Ectodermal cell (in vitro differentiated cells): ENCODE measurements at regions not wholly inside any gene's neighbourhood (a gene's known extent, or its start where the extent isn't known, plus 50 kb on each side); places are given as distances from the start of the nearest gene placed in this dataset.

ENCODE experiments used
- H3K27ac ChIP-seq: 2 replicates; pipeline ENCODE4 v1.7.0; 2013; ENCODE audit warnings: mild to moderate bottlenecking, low read depth, low read length; ENCODE audit not compliant: insufficient read depth, poor library complexity, severe bottlenecking
- H3K27me3 ChIP-seq: 2 replicates; pipeline ENCODE4 v1.7.0; 2013; ENCODE audit warnings: mild to moderate bottlenecking, low read length; ENCODE audit not compliant: insufficient read depth, control insufficient read depth, poor library complexity, severe bottlenecking
- H3K36me3 ChIP-seq: one replicate; pipeline ENCODE4 v1.7.0; 2013; ENCODE audit warnings: low read length; ENCODE audit not compliant: control insufficient read depth, insufficient read depth
- H3K4me1 ChIP-seq: one replicate; pipeline ENCODE4 v1.7.0; 2013; ENCODE audit warnings: low read length; ENCODE audit not compliant: control insufficient read depth, insufficient read depth
- H3K4me3 ChIP-seq: 2 replicates; pipeline ENCODE4 v1.7.0; 2013; ENCODE audit warnings: low read depth, low read length, control low read depth; ENCODE audit not compliant: insufficient read depth
- H3K9me3 ChIP-seq: 2 replicates; pipeline ENCODE4 v1.7.0; 2013; ENCODE audit warnings: mild to moderate bottlenecking, low read length, moderate library complexity; ENCODE audit not compliant: control insufficient read depth
- WGBS, 2 experiments: methylation state at CpG; one replicate each; pipeline ENCODE4 v1.1.7; 2013; ENCODE audit warnings: missing lambda C conversion rate in 2 of 2; 5-methylcytosine and 5-hydroxymethylcytosine counted together

DNA sequence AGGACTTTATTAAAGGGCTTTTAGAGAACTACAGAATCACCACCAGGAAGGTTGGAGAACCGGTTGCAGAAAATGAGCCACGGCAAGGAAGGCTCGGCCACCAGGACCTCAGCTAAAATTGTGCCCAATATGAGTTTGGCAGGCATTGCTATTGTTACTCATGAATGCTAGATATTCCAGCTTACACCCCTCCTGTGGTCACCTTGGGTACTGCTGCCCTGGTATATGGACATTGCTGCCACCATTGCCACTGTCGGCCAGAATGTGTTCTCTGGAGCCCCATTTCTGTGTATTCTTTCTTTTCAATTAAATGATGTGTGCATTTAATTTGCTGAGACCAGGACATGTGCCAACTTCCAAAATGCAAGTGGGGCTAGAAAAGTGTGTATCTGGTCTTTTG, 626.7 kb upstream of the BOD1L1 start:
- Histone ChIP-seq H3K4me1 (no peaks in the 10 kb centered on the region), H3K27me3 (no peaks in the 10 kb centered on the region), H3K27ac (no peak overlapping the region), H3K9me3 (no peaks in the 10 kb centered on the region), H3K4me3 (no peak overlapping the region), H3K36me3 (no peaks in the 10 kb centered on the region)
- 88 to 97% methylated on average over 4 of the region's 4 CpGs for WGBS, 2 experiments

DNA sequence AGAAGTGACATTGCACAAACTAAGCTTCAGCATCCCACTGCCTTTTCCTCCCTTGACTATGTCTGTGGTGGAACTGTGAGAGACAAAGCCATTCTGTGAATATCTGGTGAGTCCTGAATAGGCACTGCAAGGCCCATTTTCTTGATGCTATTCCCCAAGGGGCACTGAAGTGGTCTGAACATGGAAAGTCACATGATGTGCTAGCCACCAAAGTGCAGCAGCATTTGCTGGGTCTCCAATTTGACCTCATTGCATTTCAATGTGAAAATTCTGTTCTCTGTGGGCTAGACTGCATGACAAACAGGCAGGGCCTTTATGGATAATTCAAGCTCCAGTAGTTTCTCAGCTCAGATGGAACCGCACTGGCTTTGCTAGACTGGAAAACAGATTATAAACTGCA, 627.4 kb upstream of the BOD1L1 start:
- no peaks in the 10 kb centered on the region for H3K9me3 ChIP-seq
- WGBS, 2 experiments = 88 to 95% methylated on average over 1 of the region's 1 CpG
- no peak overlapping the region for H3K27ac ChIP-seq
- no peaks in the 10 kb centered on the region for H3K4me1 ChIP-seq
- H3K36me3 ChIP-seq = no peaks in the 10 kb centered on the region
- H3K4me3 ChIP-seq = no peak overlapping the region
- H3K27me3 ChIP-seq = no peaks in the 10 kb centered on the region

DNA sequence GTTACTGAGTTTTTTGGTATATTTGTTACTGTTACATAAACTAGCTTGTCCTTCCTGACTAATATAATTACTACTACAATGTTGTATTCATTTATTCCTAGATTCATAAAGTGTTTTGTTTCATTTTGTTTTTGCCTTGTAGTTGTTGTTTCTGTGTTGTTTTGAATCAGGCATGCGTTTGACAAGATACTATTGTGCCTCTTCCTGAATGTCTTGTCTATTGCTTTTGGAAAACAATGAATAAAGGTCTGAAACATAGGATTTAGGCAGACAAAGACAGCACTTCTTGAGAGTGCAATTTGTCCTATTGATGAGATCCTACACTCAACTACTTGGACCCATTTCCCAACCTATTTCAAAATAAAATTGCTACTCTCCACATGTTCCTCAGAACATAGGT, 630.4 kb upstream of the BOD1L1 start:
- H3K4me1 ChIP-seq = no peaks in the 10 kb centered on the region
- whole genome bisulfite sequencing, 2 experiments = 85 to 97% methylated on average over 1 of the region's 1 CpG
- no peaks in the 10 kb centered on the region for H3K9me3 ChIP-seq
- no peaks in the 10 kb centered on the region for H3K36me3 ChIP-seq
- H3K4me3 ChIP-seq = no peak overlapping the region
- H3K27ac ChIP-seq = no peak overlapping the region
- no peaks in the 10 kb centered on the region for H3K27me3 ChIP-seq

DNA sequence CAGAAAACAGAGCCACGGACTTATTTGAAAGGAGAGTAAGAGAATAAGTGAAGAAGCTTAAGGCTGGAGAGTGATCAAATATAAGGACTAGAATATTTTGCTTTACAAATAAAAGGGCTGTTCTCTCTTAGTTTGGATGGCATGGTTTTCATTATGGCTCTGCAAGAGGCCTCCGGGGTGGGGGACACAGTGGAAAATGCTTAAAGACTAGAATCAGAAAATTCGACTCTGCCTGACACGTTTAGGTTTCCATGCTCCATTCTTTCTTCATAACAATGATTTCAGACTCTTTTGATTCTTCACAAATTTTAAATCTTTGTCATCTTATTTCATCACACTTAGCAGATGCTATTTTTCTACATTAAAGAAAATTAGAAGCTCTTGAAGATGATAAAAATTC, 632.4 kb upstream of the BOD1L1 start:
- no peak overlapping the region for H3K4me3 ChIP-seq
- H3K27ac ChIP-seq = no peak overlapping the region
- no peaks in the 10 kb centered on the region for H3K36me3 ChIP-seq
- H3K9me3 ChIP-seq = no peaks in the 10 kb centered on the region
- no peaks in the 10 kb centered on the region for H3K4me1 ChIP-seq
- H3K27me3 ChIP-seq = no peaks in the 10 kb centered on the region
- 89 to 99% methylated on average over 4 of the region's 4 CpGs for WGBS, 2 experiments

DNA sequence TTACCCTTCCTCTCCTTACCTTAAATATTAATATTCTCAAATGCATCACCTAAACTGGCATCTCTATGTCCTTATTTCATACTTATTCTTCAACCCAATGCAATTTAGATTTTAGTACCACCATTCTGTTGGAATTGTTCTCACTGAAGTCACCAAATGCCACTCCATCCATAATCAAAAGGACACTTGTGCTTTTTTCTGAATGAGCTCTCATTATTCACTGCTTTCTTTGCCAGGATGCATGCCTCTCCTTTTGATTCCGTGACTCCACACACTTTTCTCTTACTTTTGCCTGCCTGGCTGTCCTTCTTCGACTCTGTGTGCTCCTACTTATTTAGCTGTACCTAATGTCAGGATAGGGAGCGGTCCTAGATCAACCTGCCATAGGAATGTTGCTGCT, 633.1 kb upstream of the BOD1L1 start:
- 90 to 92% methylated on average over 2 to 3 of the region's 3 CpGs for WGBS, 2 experiments
- Histone ChIP-seq H3K9me3 (no peaks in the 10 kb centered on the region), H3K4me3 (no peak overlapping the region), H3K27ac (no peak overlapping the region), H3K27me3 (no peaks in the 10 kb centered on the region), H3K36me3 (no peaks in the 10 kb centered on the region), H3K4me1 (no peaks in the 10 kb centered on the region)

DNA sequence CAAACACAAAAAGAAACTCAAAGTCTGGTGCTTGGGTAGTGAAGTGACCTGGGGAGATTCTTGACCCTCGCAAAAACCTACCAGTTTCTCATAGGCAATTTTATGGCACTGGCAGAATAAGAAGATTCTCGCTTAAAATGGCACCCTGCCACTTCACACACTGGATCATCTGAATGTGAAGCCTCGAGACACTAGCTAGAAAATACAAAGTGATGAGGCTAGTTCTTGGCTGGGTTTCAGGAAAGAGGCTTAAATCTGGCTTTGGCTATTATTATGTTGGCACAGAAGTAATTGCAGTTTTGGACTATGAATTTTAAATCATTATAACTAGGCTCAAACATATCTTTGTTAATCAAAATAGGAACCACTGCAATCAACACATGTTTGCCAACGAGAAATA, 634.7 kb upstream of the BOD1L1 start:
- 73 to 87% methylated on average over 4 of the region's 4 CpGs for WGBS, 2 experiments
- Histone ChIP-seq H3K4me3 (no peak overlapping the region), H3K36me3 (no peaks in the 10 kb centered on the region), H3K27me3 (no peaks in the 10 kb centered on the region), H3K9me3 (no peaks in the 10 kb centered on the region), H3K27ac (no peak overlapping the region), H3K4me1 (no peaks in the 10 kb centered on the region)

DNA sequence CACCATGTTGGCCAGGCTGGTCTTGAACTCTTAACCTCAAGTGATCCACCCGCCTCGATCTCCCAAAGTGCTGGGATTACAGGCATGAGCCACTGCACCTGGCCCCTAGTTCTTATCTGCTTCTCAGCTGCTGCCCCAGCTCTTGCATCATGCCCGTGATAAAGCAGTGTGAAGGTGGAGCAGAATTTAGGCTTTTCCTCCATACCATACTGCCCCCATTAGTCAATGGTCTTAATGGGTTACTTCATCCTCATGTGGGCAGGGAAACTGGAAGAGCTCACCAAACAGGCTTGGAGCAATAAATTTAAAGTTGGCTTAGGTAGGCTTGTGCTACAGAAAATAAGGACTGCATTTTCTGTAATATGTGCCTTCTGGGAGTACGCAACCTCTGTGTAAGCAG, 636.9 kb upstream of the BOD1L1 start:
- Histone ChIP-seq H3K9me3 (no peaks in the 10 kb centered on the region), H3K4me3 (no peak overlapping the region)
- 90 to 93% methylated on average over 4 of the region's 4 CpGs for WGBS, 2 experiments

DNA sequence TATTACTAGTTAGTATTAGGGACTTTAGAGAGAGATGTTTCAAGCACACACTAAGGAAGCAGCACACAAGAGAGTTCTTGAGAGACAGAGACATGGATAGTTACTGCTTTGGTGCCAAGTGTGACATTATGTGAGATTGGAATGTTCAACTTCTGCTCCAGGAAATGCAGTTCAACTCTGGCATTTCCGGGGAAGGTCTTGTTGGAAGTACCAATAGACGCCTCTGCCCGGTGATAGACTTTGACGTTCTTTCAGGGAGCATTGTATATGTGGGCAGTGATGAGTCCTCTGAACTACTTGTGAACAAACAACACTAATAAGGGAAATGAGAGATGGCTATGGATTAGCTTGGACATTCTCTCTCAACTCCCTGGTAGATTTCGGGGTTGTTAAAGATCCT, 638.1 kb upstream of the BOD1L1 start:
- Histone ChIP-seq H3K9me3 (no peaks in the 10 kb centered on the region), H3K27ac (no peak overlapping the region), H3K4me1 (no peaks in the 10 kb centered on the region), H3K36me3 (no peaks in the 10 kb centered on the region), H3K27me3 (no peaks in the 10 kb centered on the region), H3K4me3 (no peak overlapping the region)
- WGBS, 2 experiments = 96 to 97% methylated on average over 4 to 5 of the region's 5 CpGs

More for the DNA sequence above, 636.9 kb upstream of the BOD1L1 start:
- no peaks in the 10 kb centered on the region for H3K27me3 ChIP-seq
- H3K27ac ChIP-seq = no peak overlapping the region
- no peaks in the 10 kb centered on the region for H3K36me3 ChIP-seq
- H3K4me1 ChIP-seq = no peaks in the 10 kb centered on the region

DNA sequence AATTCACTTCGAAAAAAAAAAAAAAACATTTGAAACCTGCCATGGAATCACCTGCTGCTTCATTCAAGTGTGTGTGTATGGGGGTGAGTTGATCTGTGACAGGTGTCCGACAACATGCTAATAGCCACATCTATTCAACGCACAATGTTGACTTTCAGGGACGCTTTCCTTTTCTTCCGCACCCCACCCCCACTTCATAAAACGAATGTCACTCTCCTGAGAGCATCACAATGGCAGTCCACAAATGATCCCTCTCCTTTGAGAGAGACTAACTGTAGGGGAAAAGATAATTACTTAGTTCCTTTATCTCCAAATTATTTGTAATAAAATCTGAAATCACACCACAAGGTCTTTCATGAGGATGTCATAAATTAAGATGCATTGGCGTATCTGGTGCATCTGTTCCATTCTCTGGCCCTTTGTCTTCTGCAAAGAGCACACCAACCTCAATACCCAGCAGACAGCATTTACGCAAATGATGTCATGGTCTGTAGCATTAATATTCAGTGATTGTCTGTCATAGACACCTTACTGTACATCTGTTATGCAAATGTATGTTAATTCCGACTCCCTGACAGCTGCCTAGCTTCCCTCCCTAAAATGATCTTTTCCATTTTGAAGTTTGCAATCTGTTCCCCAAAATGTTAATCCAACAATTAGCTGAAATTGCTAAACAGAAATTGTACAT, 640.0 kb upstream of the BOD1L1 start:
- H3K4me1 ChIP-seq = no peaks in the 10 kb centered on the region
- H3K9me3 ChIP-seq = no peaks in the 10 kb centered on the region
- no peak overlapping the region for H3K4me3 ChIP-seq
- H3K36me3 ChIP-seq = no peaks in the 10 kb centered on the region
- no peak overlapping the region for H3K27ac ChIP-seq
- no peaks in the 10 kb centered on the region for H3K27me3 ChIP-seq
- 86 to 88% methylated on average over 8 to 9 of the region's 9 CpGs for WGBS, 2 experiments

DNA sequence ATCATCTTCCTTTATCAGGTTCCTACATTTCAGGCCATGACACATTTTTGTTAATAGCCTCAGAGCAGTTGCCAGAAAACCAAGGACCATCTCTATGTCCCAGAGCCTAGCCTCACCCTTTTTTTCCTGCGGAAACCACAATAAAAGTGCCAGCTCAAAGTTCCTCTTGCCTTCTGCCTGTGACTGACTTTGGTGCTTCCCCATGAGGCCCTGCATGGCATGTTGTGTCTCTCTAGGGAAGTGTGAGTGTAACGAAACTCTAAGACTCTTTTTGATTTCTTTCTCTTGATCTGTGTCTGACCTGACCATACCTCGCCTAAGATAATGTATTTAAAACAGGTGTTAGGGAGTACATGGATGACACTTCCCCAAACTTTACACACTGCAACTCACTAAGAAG, 642.3 kb upstream of the BOD1L1 start:
- Histone ChIP-seq H3K4me1 (no peaks in the 10 kb centered on the region), H3K36me3 (no peaks in the 10 kb centered on the region), H3K27ac (no peak overlapping the region), H3K4me3 (no peak overlapping the region), H3K9me3 (no peaks in the 10 kb centered on the region), H3K27me3 (no peaks in the 10 kb centered on the region)
- WGBS, 2 experiments = 84 to 91% methylated on average over 2 of the region's 3 CpGs

- no peak overlapping the region for H3K4me3 ChIP-seq
- no peaks in the 10 kb centered on the region for H3K27me3 ChIP-seq
- no peaks in the 10 kb centered on the region for H3K4me1 ChIP-seq
- H3K27ac ChIP-seq = no peak overlapping the region
- WGBS, 2 experiments = 97 to 100% methylated on average over 1 of the region's 1 CpG
- no peaks in the 10 kb centered on the region for H3K36me3 ChIP-seq
- H3K9me3 ChIP-seq = no peaks in the 10 kb centered on the region
Measured at GRCh38 chr4:14272206-14272605, 644.7 kb upstream of the BOD1L1 start.
